ENCODE measurements at regions not wholly inside any gene's neighbourhood (a gene's known extent, or its start where the extent isn't known, plus 50 kb on each side); places are given as distances from the start of the nearest gene placed in this dataset.
"Not testable (repeated sequence)": the region's sequence is repeated elsewhere in the genome, so short reads cannot be mapped to it uniquely, and the experiment has no call there.

- DNase-seq = not testable (repeated sequence)
Observed at GRCh38 chr11:71723991-71724390, 109.0 kb upstream of the DEFB108B start.

GRCh38 chr11:71730748-71731147 lies 102.3 kb upstream of the DEFB108B start:
- DNase-seq = not testable (repeated sequence)

GRCh38 chr11:71734368-71734767 lies 98.6 kb upstream of the DEFB108B start:
- DNase-seq = not testable (repeated sequence)

GRCh38 chr11:71738317-71738716 lies 94.7 kb upstream of the DEFB108B start:
- not testable (repeated sequence) for DNase-seq

GRCh38 chr11:71743385-71743784 lies 89.6 kb upstream of the DEFB108B start:
- not testable (repeated sequence) for DNase-seq

- DNase-seq = not testable (repeated sequence)
Observed at GRCh38 chr11:71745656-71746055, 87.3 kb upstream of the DEFB108B start.

GRCh38 chr11:71746263-71746662 lies 86.7 kb upstream of the DEFB108B start:
- not testable (repeated sequence) for DNase-seq

GRCh38 chr11:71748965-71749620 lies 83.9 kb upstream of the DEFB108B start:
- peak; percentile 10 for DNase-seq

GRCh38 chr11:71750908-71751307 lies 82.1 kb upstream of the DEFB108B start:
- DNase-seq = not testable (repeated sequence)

- DNase-seq = peak; percentile 45
Observed at GRCh38 chr11:71764695-71765491, 68.1 kb upstream of the DEFB108B start.

GRCh38 chr11:71767016-71767415 lies 66.0 kb upstream of the DEFB108B start:
- DNase-seq = not testable (repeated sequence)

GRCh38 chr11:71772193-71772592 lies 60.8 kb upstream of the DEFB108B start:
- DNase-seq = not testable (repeated sequence)

GRCh38 chr11:71774603-71775222 lies 58.3 kb upstream of the DEFB108B start:
- DNase-seq = no peak

GRCh38 chr11:71780116-71780515 lies 52.9 kb upstream of the DEFB108B start:
- DNase-seq = not testable (repeated sequence)

- DNase-seq = not testable (repeated sequence)
Observed at GRCh38 chr11:71780771-71781170, 52.2 kb upstream of the DEFB108B start.

GRCh38 chr11:71781491-71781890 lies 51.5 kb upstream of the DEFB108B start:
- not testable (repeated sequence) for DNase-seq

- DNase-seq = not testable (repeated sequence)
Observed at GRCh38 chr11:71782229-71782861, 50.7 kb upstream of the DEFB108B start.

- DNase-seq = not testable (repeated sequence)
Observed at GRCh38 chr11:71783191-71783590, 49.8 kb upstream of the DEFB108B start.

All from eye (tissue), 1 donor.